Thyroid gland (tissue), 4 donors: ENCODE measurements at regions not wholly inside any gene's neighbourhood (a gene's known extent, or its start where the extent isn't known, plus 50 kb on each side); places are given as distances from the start of the nearest gene placed in this dataset.

Experiments used
- DNase-seq, 2 donors: peaks; one replicate each; pipeline ENCODE4 v3.0.0-alpha.2; 2019
- H3K27ac ChIP-seq, 3 donors: fragments of 200-600 bp; sonication (generic); 1 replicate in 2 of 3; 2 replicates in 1 of 3; pipeline ENCODE4 v1.5.1; 2016 to 2019; ENCODE audit warnings: mild to moderate bottlenecking in 1 of 3, moderate library complexity in 1 of 3
- H3K27me3 ChIP-seq: fragments of 200-600 bp; sonication (generic); one replicate; pipeline ENCODE4 v1.5.1; 2019
- H3K36me3 ChIP-seq, 2 donors: fragments of 200-600 bp; sonication (generic); one replicate each; pipeline ENCODE4 v1.5.1; 2016 to 2019
- H3K4me1 ChIP-seq, 2 donors: fragments of 200-600 bp; sonication (generic); one replicate each; pipeline ENCODE4 v1.5.1; 2017 to 2019
- H3K4me3 ChIP-seq, 3 donors: fragments of 200-600 bp; sonication (generic); replicated peaks in 1 of 3; 1 replicate in 2 of 3; 2 replicates in 1 of 3; pipeline ENCODE4 v1.5.1; 2016; ENCODE audit warnings: mild to moderate bottlenecking in 1 of 3
- H3K9me3 ChIP-seq: fragments of 200-600 bp; sonication (generic); one replicate; pipeline ENCODE4 v1.5.1; 2017
- POLR2A ChIP-seq, 2 donors: fragments of 450-650 bp; IDR thresholded peaks; one replicate each; pipeline ENCODE4 v1.6.1; 2017; ENCODE audit warnings: antibody characterized with exemption in 2 of 2, mild to moderate bottlenecking in 2 of 2, moderate library complexity in 1 of 2
- WGBS, 2 donors: methylation state at CpG; one replicate each; pipeline ENCODE4 v1.1.5; 2017; 5-methylcytosine and 5-hydroxymethylcytosine counted together
- intact Hi-C: fragments of 100-400 bp; cut with DNase I; formaldehyde crosslinking; loops from one replicate; pipeline ENCODE4 v1.15.1; 2023
- TF ChIP-seq, protein P1 (sequence below), 6 experiments: fragments of 200-600 bp in 3 of 6; fragments of 450-650 bp in 3 of 6; sonication (generic) in 3 of 6; IDR thresholded peaks; one replicate each; pipeline ENCODE4 v1.5.1; 2016 to 2019; ENCODE audit warnings: antibody characterized with exemption in 6 of 6, mild to moderate bottlenecking in 2 of 6, inconsistent platforms in 1 of 6, moderate library complexity in 1 of 6

DNA sequence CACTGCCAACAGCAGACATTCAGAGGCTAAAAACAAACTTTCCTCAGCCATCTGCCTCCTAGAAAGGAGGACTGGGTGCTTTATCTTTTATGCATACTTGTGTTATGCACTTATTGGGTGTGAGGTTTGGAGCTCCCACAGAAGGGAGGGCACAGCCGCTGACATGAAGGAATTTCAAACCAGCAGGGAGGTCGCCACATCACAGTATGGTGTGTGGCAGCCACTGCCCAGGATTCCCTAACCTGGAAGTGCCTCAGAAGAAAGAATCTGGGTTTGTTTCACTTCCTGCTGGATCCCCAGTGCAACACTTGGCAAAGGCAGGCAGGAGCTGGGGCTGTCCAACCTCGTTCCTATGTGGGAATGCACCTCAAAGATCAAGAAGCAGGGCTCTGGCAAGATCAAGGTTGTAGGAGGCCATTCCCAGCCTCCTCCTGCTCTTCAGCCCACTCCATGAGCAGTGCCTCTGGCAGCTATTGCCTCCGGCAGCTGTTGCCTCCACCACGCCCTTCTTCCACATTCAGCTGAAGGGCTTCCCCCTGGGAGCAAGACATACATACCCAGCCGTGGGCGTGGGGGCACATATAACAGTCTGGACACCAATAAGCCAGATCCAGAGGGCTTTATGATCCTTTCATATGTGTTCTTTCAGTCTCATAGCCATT, 109.0 kb upstream of the MAMLD1 start:
- H3K4me3 ChIP-seq = no peak overlapping the region
- H3K36me3 ChIP-seq = no peaks in the 10 kb centered on the region
- WGBS, 2 donors = 80 to 85% methylated on average over 1 to 4 of the region's 7 CpGs
- TF ChIP-seq, protein P1, sequence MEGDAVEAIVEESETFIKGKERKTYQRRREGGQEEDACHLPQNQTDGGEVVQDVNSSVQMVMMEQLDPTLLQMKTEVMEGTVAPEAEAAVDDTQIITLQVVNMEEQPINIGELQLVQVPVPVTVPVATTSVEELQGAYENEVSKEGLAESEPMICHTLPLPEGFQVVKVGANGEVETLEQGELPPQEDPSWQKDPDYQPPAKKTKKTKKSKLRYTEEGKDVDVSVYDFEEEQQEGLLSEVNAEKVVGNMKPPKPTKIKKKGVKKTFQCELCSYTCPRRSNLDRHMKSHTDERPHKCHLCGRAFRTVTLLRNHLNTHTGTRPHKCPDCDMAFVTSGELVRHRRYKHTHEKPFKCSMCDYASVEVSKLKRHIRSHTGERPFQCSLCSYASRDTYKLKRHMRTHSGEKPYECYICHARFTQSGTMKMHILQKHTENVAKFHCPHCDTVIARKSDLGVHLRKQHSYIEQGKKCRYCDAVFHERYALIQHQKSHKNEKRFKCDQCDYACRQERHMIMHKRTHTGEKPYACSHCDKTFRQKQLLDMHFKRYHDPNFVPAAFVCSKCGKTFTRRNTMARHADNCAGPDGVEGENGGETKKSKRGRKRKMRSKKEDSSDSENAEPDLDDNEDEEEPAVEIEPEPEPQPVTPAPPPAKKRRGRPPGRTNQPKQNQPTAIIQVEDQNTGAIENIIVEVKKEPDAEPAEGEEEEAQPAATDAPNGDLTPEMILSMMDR (IDR thresholded peaks at IDR 0.05) = no peak
- no peak for TF ChIP-seq POLR2A (IDR thresholded peaks at IDR 0.05)
- DNase-seq = no peak
- H3K27ac ChIP-seq = no peak overlapping the region
- no peaks in the 10 kb centered on the region for H3K9me3 ChIP-seq
- no peaks in the 10 kb centered on the region for H3K27me3 ChIP-seq
- intact Hi-C loops = no loop called here
- no peaks in the 10 kb centered on the region for H3K4me1 ChIP-seq

- 80 to 93% methylated on average over 2 to 3 of the region's 3 CpGs for WGBS, 2 donors
- Histone ChIP-seq H3K4me1 (no peaks in the 10 kb centered on the region), H3K9me3 (no peaks in the 10 kb centered on the region), H3K4me3 (no peak overlapping the region), H3K36me3 (no peaks in the 10 kb centered on the region), H3K27me3 (no peaks in the 10 kb centered on the region), H3K27ac (no peak overlapping the region)
- TF ChIP-seq POLR2A (IDR thresholded peaks at IDR 0.05) = no peak
- TF ChIP-seq, protein P1 (IDR thresholded peaks at IDR 0.05) = no peak
- no peak for DNase-seq
- intact Hi-C loops = no loop called here
Measured at GRCh38 chrX:150254909-150255308, 108.2 kb upstream of the MAMLD1 start.

DNA sequence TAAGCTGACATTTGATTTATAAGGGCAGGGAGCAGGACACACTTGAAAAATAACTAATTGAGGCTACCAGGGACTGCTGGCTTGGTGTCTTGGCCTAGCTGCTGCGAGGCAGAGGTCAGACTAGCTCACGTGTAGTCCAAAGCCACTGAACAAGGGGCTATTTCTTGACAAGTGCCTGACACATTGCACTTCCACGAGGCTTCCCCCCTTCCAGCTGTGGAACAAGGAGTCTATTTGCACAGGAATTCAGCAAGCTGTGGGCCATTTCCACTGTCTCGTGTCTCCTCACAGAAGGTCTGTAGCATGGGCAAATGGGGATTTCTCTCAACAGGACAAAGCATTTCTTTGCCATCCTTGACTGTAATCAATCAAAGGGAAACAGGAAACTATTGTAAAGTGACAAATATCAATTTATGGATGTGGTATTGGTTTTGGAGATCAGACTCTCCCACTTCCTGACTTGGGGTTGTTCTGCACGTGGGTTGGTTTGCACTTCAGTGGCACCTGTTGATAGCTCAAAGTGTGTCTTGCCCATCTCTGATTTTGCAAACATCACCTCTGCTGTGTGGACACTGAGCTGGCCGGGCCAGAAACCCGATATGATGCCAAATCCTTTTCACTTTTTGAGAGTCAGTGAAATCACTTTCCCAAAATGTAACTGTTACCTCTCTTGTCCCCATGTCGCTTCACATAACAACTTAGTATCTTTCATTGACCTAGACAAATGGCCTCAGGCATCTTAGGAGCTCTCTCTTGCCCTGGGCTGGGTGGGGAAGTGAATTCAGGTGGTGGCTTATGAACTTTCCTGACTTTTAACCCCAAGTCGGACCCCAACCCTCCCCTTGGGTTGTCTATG, 107.4 kb upstream of the MAMLD1 start:
- intact Hi-C loops = no loop called here
- no peaks in the 10 kb centered on the region for H3K4me1 ChIP-seq
- no peak for TF ChIP-seq POLR2A (IDR thresholded peaks at IDR 0.05)
- TF ChIP-seq, protein P1 (IDR thresholded peaks at IDR 0.05) = no peak
- no peak overlapping the region for H3K27ac ChIP-seq
- no peaks in the 10 kb centered on the region for H3K36me3 ChIP-seq
- no peaks in the 10 kb centered on the region for H3K9me3 ChIP-seq
- H3K27me3 ChIP-seq = no peaks in the 10 kb centered on the region
- no peak for DNase-seq
- no peak overlapping the region for H3K4me3 ChIP-seq
- 82 to 83% methylated on average over 8 to 9 of the region's 9 CpGs for WGBS, 2 donors

- 80 to 100% methylated on average over 1 to 2 of the region's 2 CpGs for WGBS, 2 donors
- Histone ChIP-seq H3K4me3 (no peak overlapping the region), H3K27me3 (no peaks in the 10 kb centered on the region), H3K27ac (no peak overlapping the region), H3K36me3 (no peaks in the 10 kb centered on the region), H3K4me1 (no peaks in the 10 kb centered on the region), H3K9me3 (no peaks in the 10 kb centered on the region)
- no peak for TF ChIP-seq POLR2A (IDR thresholded peaks at IDR 0.05)
- TF ChIP-seq, protein P1 (IDR thresholded peaks at IDR 0.05) = no peak
- DNase-seq = no peak
- intact Hi-C loops = no loop called here
Measured at GRCh38 chrX:150256297-150256650, 106.8 kb upstream of the MAMLD1 start.
